Cardiac muscle cell (in vitro differentiated cells and primary cell): ENCODE measurements at regions not wholly inside any gene's neighbourhood (a gene's known extent, or its start where the extent isn't known, plus 50 kb on each side); places are given as distances from the start of the nearest gene placed in this dataset.

ENCODE experiments used
- DNase-seq, 2 donors: peaks; one replicate each; pipeline versions ENCODE4 v3.0.0 to v3.0.0-alpha.2; 2010 to 2017; ENCODE audit warnings: low read depth in 1 of 2, low spot score in 1 of 2
- H3K27ac ChIP-seq: fragments of 200-600 bp; sonication (generic); 2 replicates; pipeline ENCODE4 v1.5.1; 2016
- H3K27me3 ChIP-seq: fragments of 200-600 bp; sonication (generic); 2 replicates; pipeline ENCODE4 v1.6.0; 2016; ENCODE audit warnings: control low read depth
- H3K36me3 ChIP-seq: fragments of 200-600 bp; sonication (generic); 2 replicates; pipeline ENCODE4 v1.5.1; 2016; ENCODE audit warnings: control low read depth
- H3K4me1 ChIP-seq: fragments of 200-600 bp; sonication (generic); 2 replicates; pipeline ENCODE4 v1.8.1; 2017; ENCODE audit warnings: low read depth, mild to moderate bottlenecking, mixed run types
- H3K4me3 ChIP-seq: fragments of 200-600 bp; sonication (generic); 2 replicates; pipeline ENCODE4 v1.5.1; 2016; ENCODE audit warnings: mild to moderate bottlenecking
- H3K9me3 ChIP-seq: fragments of 200-600 bp; sonication (generic); 2 replicates; pipeline ENCODE4 v1.5.1; 2017; ENCODE audit warnings: low read depth, mild to moderate bottlenecking, control low read depth
- TF ChIP-seq, protein P1 (sequence below): IDR thresholded peaks from 2 replicates; pipeline ENCODE4 v1.5.1; 2012; ENCODE audit warnings: low read depth, mild to moderate bottlenecking, low read length

DNA sequence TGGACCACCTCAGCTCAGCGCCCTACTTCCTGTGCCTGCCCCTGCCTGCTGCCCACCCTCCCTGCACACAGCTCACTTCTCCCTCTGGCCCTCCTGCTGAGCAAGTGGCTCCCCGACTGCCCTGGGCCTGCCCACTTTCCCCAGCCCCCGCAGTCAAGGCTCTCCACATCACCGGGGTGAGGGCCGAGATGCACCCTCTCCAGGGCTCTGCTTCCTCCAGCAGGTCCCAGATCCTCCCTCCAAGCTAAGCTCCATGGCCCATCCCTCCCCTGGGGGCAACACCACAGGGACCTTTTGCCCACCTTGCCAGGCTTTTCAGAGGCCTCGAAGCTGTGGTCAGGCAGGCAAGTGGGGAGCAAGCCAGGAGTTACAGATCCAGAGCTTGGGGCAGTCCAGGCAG lies 820.2 kb downstream of the KCNJ18 start:
- no peak overlapping the region for H3K4me3 ChIP-seq
- no peaks in the 10 kb centered on the region for H3K9me3 ChIP-seq
- DNase-seq = no peak
- H3K27me3 ChIP-seq = no peaks in the 10 kb centered on the region
- TF ChIP-seq, protein P1, sequence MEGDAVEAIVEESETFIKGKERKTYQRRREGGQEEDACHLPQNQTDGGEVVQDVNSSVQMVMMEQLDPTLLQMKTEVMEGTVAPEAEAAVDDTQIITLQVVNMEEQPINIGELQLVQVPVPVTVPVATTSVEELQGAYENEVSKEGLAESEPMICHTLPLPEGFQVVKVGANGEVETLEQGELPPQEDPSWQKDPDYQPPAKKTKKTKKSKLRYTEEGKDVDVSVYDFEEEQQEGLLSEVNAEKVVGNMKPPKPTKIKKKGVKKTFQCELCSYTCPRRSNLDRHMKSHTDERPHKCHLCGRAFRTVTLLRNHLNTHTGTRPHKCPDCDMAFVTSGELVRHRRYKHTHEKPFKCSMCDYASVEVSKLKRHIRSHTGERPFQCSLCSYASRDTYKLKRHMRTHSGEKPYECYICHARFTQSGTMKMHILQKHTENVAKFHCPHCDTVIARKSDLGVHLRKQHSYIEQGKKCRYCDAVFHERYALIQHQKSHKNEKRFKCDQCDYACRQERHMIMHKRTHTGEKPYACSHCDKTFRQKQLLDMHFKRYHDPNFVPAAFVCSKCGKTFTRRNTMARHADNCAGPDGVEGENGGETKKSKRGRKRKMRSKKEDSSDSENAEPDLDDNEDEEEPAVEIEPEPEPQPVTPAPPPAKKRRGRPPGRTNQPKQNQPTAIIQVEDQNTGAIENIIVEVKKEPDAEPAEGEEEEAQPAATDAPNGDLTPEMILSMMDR = no peak
- H3K36me3 ChIP-seq = no peaks in the 10 kb centered on the region
- H3K4me1 ChIP-seq = no peaks in the 10 kb centered on the region
- H3K27ac ChIP-seq = no peak overlapping the region

DNA sequence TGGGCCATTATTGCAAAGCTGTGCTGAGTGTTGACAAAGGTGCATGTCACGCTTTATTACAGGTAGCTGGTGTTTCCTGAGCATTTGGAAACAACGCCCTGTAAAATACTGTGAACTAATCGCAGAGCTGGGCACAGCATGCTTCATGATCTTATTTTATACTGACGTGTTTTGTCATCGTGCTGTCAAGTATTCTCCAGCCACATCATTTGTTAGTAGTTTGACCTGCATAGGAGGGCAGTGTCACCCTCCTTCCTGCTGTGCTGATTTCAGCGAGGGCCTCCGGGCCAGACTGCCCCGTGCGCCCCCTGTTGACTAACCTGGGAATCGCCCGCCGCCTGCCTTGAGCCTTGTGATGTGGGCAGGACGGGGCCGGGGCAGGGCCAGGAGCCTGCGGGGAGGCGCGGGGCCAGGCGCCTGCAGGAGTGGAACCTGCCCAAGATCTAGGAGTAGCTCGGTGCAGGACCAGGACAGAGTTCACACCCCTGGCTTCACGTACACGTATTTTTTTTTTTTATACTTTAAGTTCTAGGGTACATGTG lies 820.7 kb downstream of the KCNJ18 start:
- Histone ChIP-seq H3K4me3 (no peak overlapping the region), H3K27ac (no peak overlapping the region), H3K27me3 (no peaks in the 10 kb centered on the region), H3K9me3 (no peaks in the 10 kb centered on the region), H3K36me3 (no peaks in the 10 kb centered on the region), H3K4me1 (no peaks in the 10 kb centered on the region)
- DNase-seq = no peak
- TF ChIP-seq, protein P1 = no peak

- Histone ChIP-seq H3K27ac (no peak overlapping the region), H3K27me3 (no peaks in the 10 kb centered on the region), H3K4me3 (no peak overlapping the region), H3K9me3 (no peaks in the 10 kb centered on the region), H3K4me1 (no peaks in the 10 kb centered on the region), H3K36me3 (no peaks in the 10 kb centered on the region)
- TF ChIP-seq, protein P1 = no peak
- no peak for DNase-seq
Measured at GRCh38 chr17:22514315-22514714, 822.0 kb downstream of the KCNJ18 start.

GRCh38 chr17:22514767-22515320 lies 822.5 kb downstream of the KCNJ18 start:
- H3K4me1 ChIP-seq = no peaks in the 10 kb centered on the region
- H3K4me3 ChIP-seq = no peak overlapping the region
- no peaks in the 10 kb centered on the region for H3K27me3 ChIP-seq
- H3K27ac ChIP-seq = no peak overlapping the region
- DNase-seq = no peak
- H3K36me3 ChIP-seq = no peaks in the 10 kb centered on the region
- TF ChIP-seq, protein P1 = no peak
- no peaks in the 10 kb centered on the region for H3K9me3 ChIP-seq

DNA sequence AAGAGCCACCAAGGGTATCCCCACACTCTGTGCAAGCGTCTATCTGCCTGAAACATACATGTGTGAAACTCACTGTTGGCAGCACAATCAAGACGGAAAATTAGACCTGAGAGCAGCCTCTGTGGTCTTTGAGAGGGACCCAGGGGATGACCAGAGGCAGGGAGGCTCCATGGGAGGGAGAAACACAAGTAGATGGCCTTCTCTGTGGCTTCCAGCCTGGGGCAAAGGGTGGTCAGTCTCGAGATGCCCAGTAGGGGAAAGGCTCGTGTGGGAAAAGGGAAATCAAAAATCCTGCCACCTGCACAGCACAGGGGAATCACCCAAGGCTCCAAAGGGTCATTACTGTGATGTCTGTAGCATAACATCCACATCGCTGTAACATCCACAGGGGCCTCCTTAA lies 823.3 kb downstream of the KCNJ18 start:
- no peaks in the 10 kb centered on the region for H3K27me3 ChIP-seq
- H3K9me3 ChIP-seq = no peaks in the 10 kb centered on the region
- no peaks in the 10 kb centered on the region for H3K36me3 ChIP-seq
- H3K27ac ChIP-seq = no peak overlapping the region
- H3K4me1 ChIP-seq = no peaks in the 10 kb centered on the region
- TF ChIP-seq, protein P1 = no peak
- H3K4me3 ChIP-seq = no peak overlapping the region
- DNase-seq = no peak
